ENCODE measurements at regions not wholly inside any gene's neighbourhood (a gene's known extent, or its start where the extent isn't known, plus 50 kb on each side); places are given as distances from the start of the nearest gene placed in this dataset.

GRCh38 chr13:109875746-109876145, 89.4 kb upstream of the IRS2 start (continued):
- no peak for TF ChIP-seq PHF8 (conservative IDR thresholded peaks at IDR 0.05; ENCODE audit: low read depth, low read length)
- TF ChIP-seq SAP30 (IDR thresholded peaks at IDR 0.05; ENCODE audit: insufficient read depth, insufficient replicate concordance, low read length) = no peak
- no peak for TF ChIP-seq HDAC2 (IDR thresholded peaks at IDR 0.05; ENCODE audit: borderline replicate concordance in 1 of 2, low read depth in 2 of 2, low read length in 2 of 2)
- TF ChIP-seq MAX (IDR thresholded peaks at IDR 0.05) = no peak
- TF ChIP-seq FOSL1 (IDR thresholded peaks at IDR 0.05; ENCODE audit: insufficient read depth, low read depth, low read length) = no peak
- no peak for TF ChIP-seq POU5F1 (IDR thresholded peaks at IDR 0.05; ENCODE audit: low read depth, low read length)

All from H1 (cell line).